ENCODE measurements at regions not wholly inside any gene's neighbourhood (a gene's known extent, or its start where the extent isn't known, plus 50 kb on each side); places are given as distances from the start of the nearest gene placed in this dataset.

- no peaks in the 10 kb centered on the region for H3F3A ChIP-seq (replicated peaks; ENCODE audit: low read depth)
- H3K4me1 Mint-ChIP-seq: peaks cover 4% of the 10 kb centered on the region; the same call in 2 of the 3 replicates
- no peak overlapping the region for H3K4me3 Mint-ChIP-seq
- no peak overlapping the region for H2AFZ ChIP-seq
- H3K27ac Mint-ChIP-seq: no peak overlapping the region
- no peaks in the 10 kb centered on the region for H3K79me2 ChIP-seq (replicated peaks; ENCODE audit: insufficient read depth)
- H3K9me3 Mint-ChIP-seq: peaks cover 51% of the 10 kb centered on the region
- no peak for ATAC-seq
- no peaks in the 10 kb centered on the region for H3K27me3 ChIP-seq (ENCODE audit: insufficient read depth)
- H4K20me1 ChIP-seq (replicated peaks; ENCODE audit: insufficient read depth): no peaks in the 10 kb centered on the region
- H3K9me2 ChIP-seq (ENCODE audit: insufficient read depth): 0 out of 2 replicates have a peak, but pooled peaks cover 3% of the 10 kb centered on the region
- no peaks in the 10 kb centered on the region for H3K4me1 ChIP-seq (ENCODE audit: insufficient read depth)
- no peak overlapping the region for H3K4me2 ChIP-seq
- no peaks in the 10 kb centered on the region for H3K27me3 Mint-ChIP-seq (ENCODE audit: insufficient read depth, low read depth, poor library complexity)
- H3K36me3 Mint-ChIP-seq (ENCODE audit: low read depth): peaks cover 5% of the 10 kb centered on the region; the same call in 1 of the 3 replicates
- no peaks in the 10 kb centered on the region for H3K36me3 ChIP-seq (ENCODE audit: insufficient read depth)
- TF ChIP-seq POLR2AphosphoS5 (IDR thresholded peaks at IDR 0.05; ENCODE audit: low read depth): no peak
- TF ChIP-seq CTCF (conservative IDR thresholded peaks at IDR 0.05; ENCODE audit: low read depth in 2 of 2): no peak
- no peak for TF ChIP-seq ZNF114 (CRISPR knock-in tag; IDR thresholded peaks at IDR 0.05)
- no peak for TF ChIP-seq ZNF462 (CRISPR knock-in tag; IDR thresholded peaks at IDR 0.05)
- no peak for TF ChIP-seq JUNB (IDR thresholded peaks at IDR 0.05; ENCODE audit: unreplicated experiment)
- no peak for TF ChIP-seq REST (IDR thresholded peaks at IDR 0.05; ENCODE audit: unreplicated experiment)
- TF ChIP-seq CREB1 (CRISPR knock-in tag; IDR thresholded peaks at IDR 0.05; ENCODE audit: low read depth): no peak
- no peak for TF ChIP-seq NANOG (IDR thresholded peaks at IDR 0.05; ENCODE audit: borderline replicate concordance)
- TF ChIP-seq EZH2 (IDR thresholded peaks at IDR 0.05; ENCODE audit: low read depth, unreplicated experiment): no peak
- TF ChIP-seq ETS1 (IDR thresholded peaks at IDR 0.05): no peak
- no peak for TF ChIP-seq EZH2phosphoT487 (IDR thresholded peaks at IDR 0.05; ENCODE audit: unreplicated experiment)
- TF ChIP-seq STAT1 (IDR thresholded peaks at IDR 0.05; ENCODE audit: unreplicated experiment): no peak
- TF ChIP-seq ZNF331 (CRISPR knock-in tag; IDR thresholded peaks at IDR 0.05; ENCODE audit: low read depth): no peak
- H3K4me3 ChIP-seq: no peak overlapping the region
- DNase-seq (ENCODE audit: low spot score): no peak
- H3K27ac ChIP-seq (ENCODE audit: low read depth): no peak overlapping the region
Measured at GRCh38 chr9:117957267-117957666, 253.1 kb downstream of the TLR4 start.

Data from GM23338 (cell line).